SK-N-MC (cell line): ENCODE measurements at regions not wholly inside any gene's neighbourhood (a gene's known extent, or its start where the extent isn't known, plus 50 kb on each side); places are given as distances from the start of the nearest gene placed in this dataset.

Experiments used
- DNase-seq: peaks from one replicate; pipeline ENCODE4 v3.0.0-alpha.2; 2011; ENCODE audit warnings: low read depth, low spot score
- H3K27ac ChIP-seq: fragments of 200-600 bp; sonication (generic); 2 replicates; pipeline ENCODE4 v1.5.1; 2016; ENCODE audit warnings: mixed run types
- H3K36me3 ChIP-seq: fragments of 200-600 bp; sonication (generic); 2 replicates; pipeline ENCODE4 v1.6.1; 2017; ENCODE audit warnings: antibody characterized with exemption, low read length, mixed read lengths; ENCODE audit not compliant: insufficient read depth
- H3K4me3 ChIP-seq: fragments of 200-600 bp; sonication (generic); 2 replicates; pipeline ENCODE4 v1.5.1; 2016
- H3K9ac ChIP-seq: fragments of 200-600 bp; sonication (generic); 2 replicates; pipeline ENCODE4 v1.8.0; 2017; ENCODE audit warnings: mixed run types, mixed read lengths; ENCODE audit not compliant: insufficient read length
- H3K9me3 ChIP-seq: fragments of 200-600 bp; sonication (generic); 2 replicates; pipeline ENCODE4 v1.6.1; 2017; ENCODE audit warnings: low read depth, mild to moderate bottlenecking, antibody characterized with exemption, low read length, moderate library complexity, mixed read lengths
- EZH2 ChIP-seq: fragments of 200-600 bp; sonication (generic); IDR thresholded peaks from one replicate; pipeline ENCODE4 v1.6.1; 2017; ENCODE audit warnings: antibody characterized with exemption
- FOXP2 ChIP-seq: optimal IDR thresholded peaks from 2 replicates; pipeline ENCODE3; 2011; ENCODE audit warnings: mild to moderate bottlenecking, moderate library complexity; ENCODE audit not compliant: insufficient read depth; ENCODE audit errors: extremely low read length, control extremely low read depth
- POLR2AphosphoS5 ChIP-seq: IDR thresholded peaks from 2 replicates; pipeline ENCODE4 v1.6.1; 2012; ENCODE audit warnings: mild to moderate bottlenecking, low read depth, low read length, borderline replicate concordance

DNA sequence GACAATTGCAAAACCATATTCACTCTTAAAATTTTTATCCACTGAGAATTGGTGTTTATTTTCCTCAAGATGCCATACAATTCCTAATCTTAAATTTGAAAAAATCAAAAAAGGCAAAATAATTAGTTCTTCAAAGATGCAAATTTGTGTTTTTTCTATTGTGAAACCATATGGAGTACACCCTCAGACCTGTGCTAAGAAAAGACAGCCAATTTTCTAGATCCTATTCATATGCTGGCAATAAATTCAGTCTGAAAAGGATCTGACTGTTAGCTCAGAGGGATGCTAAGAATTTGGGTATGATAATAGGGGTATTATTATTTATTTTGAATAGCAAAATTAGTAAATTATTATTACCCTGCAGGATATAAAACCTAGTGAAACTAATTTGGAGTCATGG, 476.9 kb upstream of the SYT1 start:
- Histone ChIP-seq H3K36me3 (no peaks in the 10 kb centered on the region), H3K4me3 (no peak overlapping the region), H3K27ac (no peak overlapping the region), H3K9ac (no peak overlapping the region), H3K9me3 (no peaks in the 10 kb centered on the region)
- no peak for TF ChIP-seq EZH2
- no peak for TF ChIP-seq POLR2AphosphoS5
- no peak for TF ChIP-seq FOXP2
- no peak for DNase-seq

DNA sequence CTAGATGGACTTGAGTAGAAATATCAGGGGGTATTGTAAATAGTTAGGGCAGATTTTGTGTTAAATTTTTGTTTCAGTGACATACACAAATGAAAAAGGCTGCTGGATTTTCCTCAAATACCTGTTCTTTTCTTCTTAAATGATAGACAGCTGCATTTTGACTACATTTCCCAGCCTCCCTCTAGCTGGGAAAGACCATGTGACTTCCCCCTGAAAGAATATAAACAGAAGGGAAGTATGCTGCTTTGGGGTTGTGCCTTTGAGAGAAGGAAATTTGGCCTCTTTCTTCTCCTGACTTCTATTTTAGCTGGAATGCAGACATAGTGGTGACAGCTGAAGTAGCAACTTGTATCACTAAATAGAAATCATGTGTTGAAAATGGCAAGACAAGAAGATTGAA, 476.1 kb upstream of the SYT1 start:
- Histone ChIP-seq H3K36me3 (no peaks in the 10 kb centered on the region), H3K27ac (no peak overlapping the region), H3K9me3 (no peaks in the 10 kb centered on the region), H3K9ac (no peak overlapping the region), H3K4me3 (no peak overlapping the region)
- TF ChIP-seq POLR2AphosphoS5, result no peak
- no peak for TF ChIP-seq FOXP2
- TF ChIP-seq EZH2, result no peak
- DNase-seq, result no peak

DNA sequence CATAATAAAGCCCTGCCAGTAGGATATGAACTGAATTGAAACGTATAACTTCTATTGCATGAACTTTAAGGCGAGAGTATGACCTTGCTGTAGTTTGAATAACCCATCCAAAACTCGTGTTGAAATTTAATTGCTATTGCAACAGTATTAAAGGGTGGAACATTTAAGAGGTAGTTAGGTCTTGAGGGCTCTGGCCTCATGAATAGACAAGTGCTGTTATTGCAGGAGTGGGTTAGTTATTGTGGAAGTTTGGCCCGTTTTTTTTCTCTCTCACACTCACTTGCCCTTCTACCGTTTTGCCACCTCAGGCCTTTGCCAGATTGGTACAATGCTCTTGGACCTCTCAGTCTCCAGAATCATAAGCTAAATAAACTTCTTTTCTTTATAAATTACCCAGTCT, 473.7 kb upstream of the SYT1 start:
- H3K36me3 ChIP-seq, result no peaks in the 10 kb centered on the region
- no peak overlapping the region for H3K27ac ChIP-seq
- DNase-seq, result no peak
- no peak overlapping the region for H3K9ac ChIP-seq
- no peaks in the 10 kb centered on the region for H3K9me3 ChIP-seq
- TF ChIP-seq EZH2 (no peak), POLR2AphosphoS5 (no peak), FOXP2 (no peak)
- no peak overlapping the region for H3K4me3 ChIP-seq

DNA sequence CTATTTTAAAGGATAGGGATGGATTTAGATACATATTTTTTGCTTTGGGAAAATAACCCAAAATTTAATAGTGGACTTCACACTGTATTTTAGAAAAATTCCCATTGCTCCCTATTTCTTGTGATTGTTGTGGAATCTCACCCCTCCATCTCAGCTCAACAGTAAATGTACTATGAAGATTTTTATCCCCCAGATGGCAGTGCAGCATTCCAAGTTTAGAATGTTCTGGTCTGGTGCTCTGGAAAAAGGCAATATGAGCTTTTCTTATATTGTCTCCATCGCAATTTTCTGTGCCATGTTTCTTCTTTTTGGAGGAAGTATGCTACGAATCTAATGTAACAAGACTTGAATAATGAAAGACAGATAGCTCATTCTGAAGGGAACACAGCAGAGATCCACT, 471.7 kb upstream of the SYT1 start:
- TF ChIP-seq POLR2AphosphoS5, result no peak
- no peak for TF ChIP-seq FOXP2
- no peak for TF ChIP-seq EZH2
- H3K9me3 ChIP-seq, result no peaks in the 10 kb centered on the region
- no peak overlapping the region for H3K4me3 ChIP-seq
- H3K36me3 ChIP-seq, result no peaks in the 10 kb centered on the region
- peak; percentile 34 for DNase-seq
- no peak overlapping the region for H3K27ac ChIP-seq
- H3K9ac ChIP-seq, result no peak overlapping the region

DNA sequence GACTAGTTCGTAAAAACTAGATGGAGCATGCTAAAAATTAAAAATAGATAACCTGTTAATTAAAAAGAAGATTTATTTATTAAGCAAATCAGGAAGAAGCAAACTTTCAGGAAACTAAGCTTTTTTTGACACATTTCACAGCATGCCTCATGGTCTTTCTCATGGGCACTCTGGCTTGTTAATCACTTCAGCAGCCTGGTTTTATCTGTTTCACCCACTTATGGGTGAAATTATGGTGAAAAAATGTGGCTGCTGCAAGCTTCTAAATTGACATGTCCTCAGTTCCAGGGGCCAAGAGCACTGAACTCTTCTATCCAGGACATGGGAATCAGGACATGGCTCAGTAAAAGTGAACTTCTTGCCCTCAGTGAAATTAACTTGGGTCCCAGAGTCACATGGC, 468.6 kb upstream of the SYT1 start:
- no peak for DNase-seq
- Histone ChIP-seq H3K4me3 (no peak overlapping the region), H3K9ac (no peak overlapping the region), H3K9me3 (no peaks in the 10 kb centered on the region), H3K36me3 (no peaks in the 10 kb centered on the region), H3K27ac (no peak overlapping the region)
- no peak for TF ChIP-seq EZH2
- TF ChIP-seq POLR2AphosphoS5, result no peak
- TF ChIP-seq FOXP2, result no peak

DNA sequence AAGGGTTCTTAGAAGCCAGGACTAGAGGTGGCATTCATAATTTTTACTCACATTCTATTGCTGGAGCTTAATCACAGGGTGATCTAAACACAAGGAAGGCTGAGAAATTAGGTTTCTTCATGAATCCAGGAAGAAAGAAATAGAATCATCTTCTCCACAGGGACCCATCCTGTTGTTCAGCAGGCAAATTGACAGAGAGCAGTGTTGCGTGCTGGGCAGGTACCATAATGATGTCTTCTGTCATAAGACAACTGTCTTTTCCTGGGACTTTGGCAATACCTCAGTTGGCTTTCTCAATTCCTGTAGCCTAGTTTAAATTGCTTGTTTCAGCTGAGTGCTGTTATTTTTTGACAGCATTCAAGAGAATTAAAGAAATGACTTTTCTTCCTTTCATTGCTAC, 468.0 kb upstream of the SYT1 start:
- TF ChIP-seq EZH2, result no peak
- no peak overlapping the region for H3K9ac ChIP-seq
- H3K4me3 ChIP-seq, result no peak overlapping the region
- no peaks in the 10 kb centered on the region for H3K9me3 ChIP-seq
- no peak overlapping the region for H3K27ac ChIP-seq
- DNase-seq, result no peak
- no peaks in the 10 kb centered on the region for H3K36me3 ChIP-seq

DNA sequence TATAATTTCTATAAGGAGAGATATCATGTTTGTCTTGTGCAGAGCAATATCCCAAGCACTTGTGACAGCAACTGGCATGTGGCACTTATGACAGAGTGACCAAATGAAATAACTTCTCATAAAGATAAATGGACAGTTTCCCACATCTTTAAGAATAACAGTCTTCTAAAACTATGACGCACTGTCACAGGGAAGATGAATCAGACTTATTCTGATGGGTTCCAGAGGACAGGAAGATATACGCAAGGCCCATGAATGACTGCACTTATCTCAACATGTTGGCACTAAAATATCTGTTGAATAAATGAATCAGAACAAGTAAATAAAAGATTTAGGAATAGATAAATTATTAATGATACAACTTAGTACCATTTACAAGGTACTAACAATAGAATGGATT, 465.8 kb upstream of the SYT1 start:
- no peaks in the 10 kb centered on the region for H3K9me3 ChIP-seq
- H3K4me3 ChIP-seq, result no peak overlapping the region
- no peak overlapping the region for H3K9ac ChIP-seq
- TF ChIP-seq POLR2AphosphoS5, result no peak
- DNase-seq, result no peak
- H3K36me3 ChIP-seq, result no peaks in the 10 kb centered on the region
- H3K27ac ChIP-seq, result no peak overlapping the region

DNA sequence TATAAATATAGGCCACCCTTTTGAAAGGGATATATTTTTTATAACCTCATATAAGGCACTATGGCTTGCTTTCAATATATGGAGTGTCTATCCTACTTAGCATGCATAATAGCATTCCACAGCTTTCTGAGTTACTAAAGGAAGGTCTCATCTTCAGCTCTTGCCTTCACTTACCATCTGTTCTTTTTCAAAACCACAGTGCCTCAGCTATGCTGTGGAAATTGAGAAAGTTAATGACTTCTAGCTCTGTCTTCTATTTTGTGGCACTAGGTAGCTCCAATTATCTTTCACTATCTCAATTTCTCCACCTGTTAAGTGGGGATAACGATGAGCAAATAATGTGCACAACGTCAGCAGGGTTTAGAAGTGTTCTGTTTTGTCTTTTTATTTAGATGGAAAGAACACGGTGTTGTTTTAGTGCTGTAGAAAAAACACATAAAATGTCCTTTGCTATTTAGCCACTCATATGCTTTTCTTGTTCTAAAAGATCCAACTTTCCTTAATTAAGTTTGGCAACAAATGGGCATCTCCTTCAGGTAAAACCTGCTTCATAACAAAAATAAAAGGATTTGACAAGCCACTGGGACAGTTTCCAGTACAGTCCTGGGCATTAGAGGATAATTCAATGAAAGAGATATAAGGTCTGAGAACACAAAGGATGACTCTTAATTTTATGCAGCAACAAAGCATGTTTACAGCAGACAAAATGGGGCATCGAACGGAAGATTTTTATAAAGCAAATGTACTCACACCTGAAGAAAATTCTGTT, 462.0 kb upstream of the SYT1 start:
- DNase-seq, result no peak
- Histone ChIP-seq H3K36me3 (no peaks in the 10 kb centered on the region), H3K4me3 (no peak overlapping the region), H3K9ac (no peak overlapping the region), H3K27ac (no peak overlapping the region), H3K9me3 (no peaks in the 10 kb centered on the region)
- no peak for TF ChIP-seq POLR2AphosphoS5
- TF ChIP-seq EZH2, result no peak
- no peak for TF ChIP-seq FOXP2

DNA sequence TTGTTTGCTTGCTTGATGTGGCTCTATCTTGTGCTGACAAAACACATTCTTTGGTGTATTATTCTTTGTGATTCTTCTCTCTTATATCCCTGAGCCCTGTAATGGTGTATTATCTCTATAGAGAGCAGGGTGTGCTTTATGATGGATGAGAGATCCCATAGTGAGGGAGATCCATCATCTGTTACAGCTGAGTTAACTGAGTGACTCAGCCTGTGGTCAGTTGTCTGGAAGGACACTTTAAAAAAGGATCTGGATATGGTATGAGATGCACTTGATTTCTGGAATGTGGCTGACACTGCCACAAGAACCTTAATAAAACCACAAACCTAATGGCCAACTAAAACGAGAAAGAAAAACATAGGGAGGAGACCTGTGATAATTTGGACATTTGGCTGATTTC, 461.4 kb upstream of the SYT1 start:
- Histone ChIP-seq H3K4me3 (no peak overlapping the region), H3K27ac (no peak overlapping the region), H3K36me3 (no peaks in the 10 kb centered on the region), H3K9me3 (no peaks in the 10 kb centered on the region), H3K9ac (no peak overlapping the region)
- no peak for TF ChIP-seq EZH2
- TF ChIP-seq POLR2AphosphoS5, result no peak
- no peak for TF ChIP-seq FOXP2
- DNase-seq, result no peak
